HEK293T (cell line): ENCODE measurements at regions not wholly inside any gene's neighbourhood (a gene's known extent, or its start where the extent isn't known, plus 50 kb on each side); places are given as distances from the start of the nearest gene placed in this dataset.

Source experiments
- ARNT ChIP-seq: fragments of 450-650 bp; IDR thresholded peaks from 2 replicates; pipeline ENCODE4 v1.6.1; 2017; ENCODE audit warnings: mild to moderate bottlenecking
- BHLHE40 ChIP-seq: fragments of 450-650 bp; IDR thresholded peaks from 2 replicates; pipeline ENCODE4 v1.6.1; 2016; ENCODE audit warnings: mild to moderate bottlenecking, moderate library complexity, borderline replicate concordance
- CTBP1 ChIP-seq: fragments of 450-650 bp; IDR thresholded peaks from 2 replicates; pipeline ENCODE4 v1.6.1; 2016; ENCODE audit warnings: borderline replicate concordance
- ELF4 ChIP-seq: fragments of 450-650 bp; IDR thresholded peaks from 2 replicates; pipeline ENCODE4 v1.6.1; 2017; ENCODE audit warnings: antibody characterized with exemption
- FOXA1 ChIP-seq: fragments of 450-650 bp; IDR thresholded peaks from 2 replicates; pipeline ENCODE4 v1.6.1; 2016; ENCODE audit warnings: mild to moderate bottlenecking
- FOXM1 ChIP-seq: fragments of 450-650 bp; IDR thresholded peaks from 2 replicates; pipeline ENCODE4 v1.6.1; 2017; ENCODE audit warnings: mild to moderate bottlenecking, borderline replicate concordance
- L3MBTL2 ChIP-seq: fragments of 450-650 bp; conservative IDR thresholded peaks from 2 replicates; pipeline ENCODE4 v1.6.1; 2016; ENCODE audit warnings: mild to moderate bottlenecking
- LEF1 ChIP-seq: fragments of 450-650 bp; IDR thresholded peaks from 2 replicates; pipeline ENCODE4 v1.6.1; 2017; ENCODE audit warnings: mild to moderate bottlenecking, borderline replicate concordance
- NFRKB ChIP-seq: fragments of 450-650 bp; IDR thresholded peaks from 2 replicates; pipeline ENCODE4 v1.6.1; 2016; ENCODE audit warnings: mild to moderate bottlenecking, moderate library complexity
- SP1 ChIP-seq: fragments of 450-650 bp; IDR thresholded peaks from 2 replicates; pipeline ENCODE4 v1.6.1; 2017
- SUZ12 ChIP-seq: fragments of 450-650 bp; IDR thresholded peaks from 2 replicates; pipeline ENCODE4 v1.6.1; 2016; ENCODE audit warnings: mild to moderate bottlenecking
- TARDBP ChIP-seq: fragments of 450-650 bp; IDR thresholded peaks from 2 replicates; pipeline ENCODE4 v1.6.1; 2016

DNA sequence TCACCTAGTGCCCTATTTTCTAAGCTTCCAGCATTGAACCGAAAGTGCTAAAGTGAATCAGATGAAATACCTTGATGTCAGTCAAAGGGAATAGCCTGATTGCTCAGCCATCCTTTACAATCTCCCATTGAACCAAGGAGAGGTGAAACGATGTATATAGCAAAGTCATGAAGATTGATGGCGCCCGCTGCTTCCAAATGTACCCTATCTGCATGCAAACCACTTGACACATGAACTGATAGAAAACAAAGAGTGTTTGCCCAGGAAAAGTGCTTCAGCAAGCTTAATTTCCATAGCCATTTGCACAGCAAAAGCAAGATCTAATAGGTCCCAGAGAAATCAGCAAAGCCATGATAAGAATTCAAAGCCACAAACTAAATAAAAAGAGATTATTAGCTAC lies 624.9 kb upstream of the PCDH9 start:
- TF ChIP-seq ARNT (no peak), TARDBP (no peak), CTBP1 (no peak), LEF1 (no peak), FOXM1 (no peak), NFRKB (no peak), SUZ12 (no peak), BHLHE40 (no peak), L3MBTL2 (no peak), FOXA1 (no peak), SP1 (no peak), ELF4 (no peak)
